PFSK-1 (cell line): ENCODE measurements at regions not wholly inside any gene's neighbourhood (a gene's known extent, or its start where the extent isn't known, plus 50 kb on each side); places are given as distances from the start of the nearest gene placed in this dataset.

Source experiments
- FOXP2 ChIP-seq: optimal IDR thresholded peaks from 2 replicates; pipeline ENCODE3; 2011; ENCODE audit warnings: borderline replicate concordance, control low read depth, inconsistent platforms; ENCODE audit not compliant: insufficient read depth; ENCODE audit errors: extremely low read length, extremely low read depth
- POLR2AphosphoS5 ChIP-seq: IDR thresholded peaks from 2 replicates; pipeline ENCODE4 v1.6.1; 2012; ENCODE audit warnings: low read depth, mild to moderate bottlenecking, control low read depth, low read length, moderate library complexity
- SIN3A ChIP-seq: IDR thresholded peaks from 2 replicates; pipeline ENCODE4 v1.6.1; 2012; ENCODE audit warnings: mild to moderate bottlenecking, low read length, moderate library complexity, borderline replicate concordance; ENCODE audit not compliant: insufficient read depth
- TAF1 ChIP-seq: IDR thresholded peaks from 2 replicates; pipeline ENCODE4 v1.6.1; 2012; ENCODE audit warnings: low read length, control low read depth, borderline replicate concordance; ENCODE audit not compliant: insufficient read depth
- TF ChIP-seq, protein P1 (sequence below), 2 experiments: IDR thresholded peaks; 2 replicates each; pipeline versions ENCODE4 v1.6.1 to v1.8.0; 2011 to 2012; ENCODE audit warnings: low read depth in 2 of 2, low read length in 2 of 2, control low read depth in 1 of 2, inconsistent platforms in 1 of 2, mild to moderate bottlenecking in 1 of 2, moderate library complexity in 1 of 2; ENCODE audit not compliant: insufficient read depth in 1 of 2

DNA sequence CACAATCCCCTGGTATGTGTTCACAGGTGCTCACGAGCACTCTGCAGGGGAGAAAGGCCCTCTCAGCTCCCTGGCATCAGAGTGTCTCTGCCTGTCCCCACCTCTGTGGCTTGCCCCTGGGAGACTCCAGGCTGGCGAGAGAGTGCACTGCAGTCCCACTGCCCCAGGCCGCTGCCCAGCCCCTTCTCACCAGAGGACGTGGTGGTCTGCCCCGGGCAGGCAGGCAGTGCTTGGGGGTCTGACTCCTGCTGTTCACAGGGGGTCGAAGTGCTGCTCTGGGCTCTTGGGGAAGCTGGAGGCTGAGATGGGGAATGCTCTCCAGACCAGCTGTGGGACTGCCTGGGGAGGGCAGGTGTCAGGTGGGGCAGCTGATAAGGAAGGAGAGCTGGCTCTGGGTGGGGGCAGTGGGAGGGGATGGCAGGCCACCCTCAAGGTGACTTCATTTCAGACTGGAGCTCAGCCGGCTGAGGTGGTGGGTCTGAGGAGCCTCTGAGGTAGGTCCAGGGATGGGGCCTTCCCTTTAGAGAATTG is 151.0 kb upstream of the B3GAT1 start:
- TF ChIP-seq, protein P1, sequence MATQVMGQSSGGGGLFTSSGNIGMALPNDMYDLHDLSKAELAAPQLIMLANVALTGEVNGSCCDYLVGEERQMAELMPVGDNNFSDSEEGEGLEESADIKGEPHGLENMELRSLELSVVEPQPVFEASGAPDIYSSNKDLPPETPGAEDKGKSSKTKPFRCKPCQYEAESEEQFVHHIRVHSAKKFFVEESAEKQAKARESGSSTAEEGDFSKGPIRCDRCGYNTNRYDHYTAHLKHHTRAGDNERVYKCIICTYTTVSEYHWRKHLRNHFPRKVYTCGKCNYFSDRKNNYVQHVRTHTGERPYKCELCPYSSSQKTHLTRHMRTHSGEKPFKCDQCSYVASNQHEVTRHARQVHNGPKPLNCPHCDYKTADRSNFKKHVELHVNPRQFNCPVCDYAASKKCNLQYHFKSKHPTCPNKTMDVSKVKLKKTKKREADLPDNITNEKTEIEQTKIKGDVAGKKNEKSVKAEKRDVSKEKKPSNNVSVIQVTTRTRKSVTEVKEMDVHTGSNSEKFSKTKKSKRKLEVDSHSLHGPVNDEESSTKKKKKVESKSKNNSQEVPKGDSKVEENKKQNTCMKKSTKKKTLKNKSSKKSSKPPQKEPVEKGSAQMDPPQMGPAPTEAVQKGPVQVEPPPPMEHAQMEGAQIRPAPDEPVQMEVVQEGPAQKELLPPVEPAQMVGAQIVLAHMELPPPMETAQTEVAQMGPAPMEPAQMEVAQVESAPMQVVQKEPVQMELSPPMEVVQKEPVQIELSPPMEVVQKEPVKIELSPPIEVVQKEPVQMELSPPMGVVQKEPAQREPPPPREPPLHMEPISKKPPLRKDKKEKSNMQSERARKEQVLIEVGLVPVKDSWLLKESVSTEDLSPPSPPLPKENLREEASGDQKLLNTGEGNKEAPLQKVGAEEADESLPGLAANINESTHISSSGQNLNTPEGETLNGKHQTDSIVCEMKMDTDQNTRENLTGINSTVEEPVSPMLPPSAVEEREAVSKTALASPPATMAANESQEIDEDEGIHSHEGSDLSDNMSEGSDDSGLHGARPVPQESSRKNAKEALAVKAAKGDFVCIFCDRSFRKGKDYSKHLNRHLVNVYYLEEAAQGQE (IDR thresholded peaks at IDR 0.05; ENCODE audit: insufficient read depth in 1 of 2, low read depth in 2 of 2, low read length in 2 of 2) = no peak
- TF ChIP-seq TAF1 (no peak), SIN3A (no peak), POLR2AphosphoS5 (no peak), FOXP2 (no peak)
